Panc1 (cell line): ENCODE measurements at regions not wholly inside any gene's neighbourhood (a gene's known extent, or its start where the extent isn't known, plus 50 kb on each side); places are given as distances from the start of the nearest gene placed in this dataset.

ENCODE experiments used
- ATAC-seq: fragments of 200-7000 bp; cut with Tn5 transposase; 2 replicates; pipeline ENCODE4 v1.9.1; 2020; ENCODE audit warnings: mild to moderate bottlenecking, moderate library complexity
- BruUV-seq: library from RNA; stranded (reverse); fragments of 400-500 nt; replicated peaks from 2 replicates; lab custom pipeline; 2021; lab: Mats Ljungman, UMichigan
- CTCF ChIA-PET: fragments of 300-600 bp; sonication (Branson Sonifier 250); formaldehyde crosslinking; loops from one replicate; lab custom pipeline; 2022; ENCODE audit warnings: antibody characterized with exemption; lab: Charles Lee
- POLR2A ChIA-PET: fragments of 300-600 bp; sonication (Branson Sonifier 250); formaldehyde crosslinking; loops from one replicate; lab custom pipeline; 2022; ENCODE audit warnings: antibody characterized with exemption; lab: Charles Lee
- DNase-seq: peaks from one replicate; pipeline ENCODE4 v3.0.0-alpha.2; 2010; ENCODE audit warnings: low read depth, low spot score
- H3K27ac ChIP-seq: 2 replicates; pipeline ENCODE4 v1.5.1; 2011; ENCODE audit warnings: mild to moderate bottlenecking, low read length, inconsistent platforms
- H3K27me3 ChIP-seq: fragments of 200-500 bp; sonication (Bioruptor generic); 2 replicates; pipeline ENCODE4 v1.6.0; 2014; ENCODE audit warnings: low read length, inconsistent platforms; ENCODE audit not compliant: control insufficient read depth, insufficient read depth
- H3K36me3 ChIP-seq: fragments of 200-500 bp; sonication (Bioruptor generic); 2 replicates; pipeline ENCODE4 v1.5.1; 2014; ENCODE audit warnings: inconsistent platforms, mild to moderate bottlenecking, low read length, moderate library complexity; ENCODE audit not compliant: control insufficient read depth, insufficient read depth
- H3K4me1 ChIP-seq: 2 replicates; pipeline ENCODE4 v1.5.1; 2011; ENCODE audit warnings: inconsistent platforms, mild to moderate bottlenecking, low read length, moderate library complexity; ENCODE audit not compliant: control insufficient read depth, insufficient read depth
- H3K4me3 ChIP-seq, 2 experiments: 2 replicates each; pipeline ENCODE4 v1.5.1; 2011 to 2012; ENCODE audit warnings: low read depth in 2 of 2, low read length in 2 of 2, mild to moderate bottlenecking in 2 of 2, inconsistent platforms in 1 of 2, moderate library complexity in 1 of 2
- H3K9me3 ChIP-seq: fragments of 200-500 bp; sonication (Bioruptor generic); 2 replicates; pipeline ENCODE4 v1.5.1; 2014; ENCODE audit warnings: low read depth, mild to moderate bottlenecking, inconsistent platforms, low read length, moderate library complexity; ENCODE audit not compliant: control insufficient read depth, insufficient read depth
- POLR2AphosphoS5 ChIP-seq: IDR thresholded peaks from 2 replicates; pipeline ENCODE4 v1.6.1; 2012; ENCODE audit warnings: mild to moderate bottlenecking, low read depth, low read length, moderate library complexity
- REST ChIP-seq, 2 experiments: IDR thresholded peaks; 2 replicates each; pipeline ENCODE4 v1.6.1; 2011 to 2012; ENCODE audit warnings: low read depth in 2 of 2, control low read depth in 1 of 2, low read length in 1 of 2, mild to moderate bottlenecking in 1 of 2, moderate library complexity in 1 of 2; ENCODE audit not compliant: insufficient read depth in 1 of 2
- SIN3A ChIP-seq: IDR thresholded peaks from 2 replicates; pipeline ENCODE4 v1.6.1; 2012; ENCODE audit warnings: low read depth, mild to moderate bottlenecking, low read length, moderate library complexity, borderline replicate concordance; ENCODE audit not compliant: insufficient read depth
- TCF7L2 ChIP-seq: IDR thresholded peaks from 2 replicates; pipeline ENCODE4 v1.6.1; 2011; ENCODE audit warnings: mild to moderate bottlenecking, low read depth, low read length, inconsistent platforms
- in situ Hi-C: cut with HindIII; loops from 2 replicates; pipeline ENCODE4 v1.10.0; 2016; ENCODE audit warnings: low sequenced_read_pairs, low pct_unique_long_range_greater_than_20kb
- intact Hi-C: fragments of 100-400 bp; cut with micrococcal nuclease; formaldehyde crosslinking; loops from one replicate; pipeline ENCODE4 v1.10.0; 2022; ENCODE audit not compliant: unreplicated experiment
- TF ChIP-seq, protein P1 (sequence below): fragments of 450-650 bp; IDR thresholded peaks from 2 replicates; pipeline ENCODE4 v1.5.1; 2017; ENCODE audit warnings: mild to moderate bottlenecking

DNA sequence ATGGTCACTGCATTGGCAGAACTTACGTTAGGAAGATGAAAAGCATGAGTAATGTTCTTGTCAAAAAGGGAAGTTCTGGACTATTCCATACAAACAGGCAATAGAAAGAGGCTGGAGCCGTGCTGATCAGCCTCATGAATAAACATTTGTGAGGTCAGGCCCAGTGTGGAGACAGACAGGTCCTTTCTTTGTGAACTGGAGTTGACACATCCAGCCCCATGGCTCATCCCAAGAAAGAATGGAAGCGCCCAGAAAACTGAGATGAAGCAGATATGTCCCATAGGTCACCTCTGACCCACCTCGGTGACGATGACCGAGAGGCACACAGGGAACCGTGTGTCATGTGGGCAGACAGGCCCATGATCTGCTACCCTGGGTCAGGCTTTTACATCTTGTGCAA lies 276.0 kb upstream of the SGK1 start:
- intact Hi-C loops (no loop called here), in situ Hi-C loops (no loop called here)
- BruUV-seq = no TSS peak
- no peak for DNase-seq
- TF ChIP-seq SIN3A = no peak
- TF ChIP-seq, protein P1, sequence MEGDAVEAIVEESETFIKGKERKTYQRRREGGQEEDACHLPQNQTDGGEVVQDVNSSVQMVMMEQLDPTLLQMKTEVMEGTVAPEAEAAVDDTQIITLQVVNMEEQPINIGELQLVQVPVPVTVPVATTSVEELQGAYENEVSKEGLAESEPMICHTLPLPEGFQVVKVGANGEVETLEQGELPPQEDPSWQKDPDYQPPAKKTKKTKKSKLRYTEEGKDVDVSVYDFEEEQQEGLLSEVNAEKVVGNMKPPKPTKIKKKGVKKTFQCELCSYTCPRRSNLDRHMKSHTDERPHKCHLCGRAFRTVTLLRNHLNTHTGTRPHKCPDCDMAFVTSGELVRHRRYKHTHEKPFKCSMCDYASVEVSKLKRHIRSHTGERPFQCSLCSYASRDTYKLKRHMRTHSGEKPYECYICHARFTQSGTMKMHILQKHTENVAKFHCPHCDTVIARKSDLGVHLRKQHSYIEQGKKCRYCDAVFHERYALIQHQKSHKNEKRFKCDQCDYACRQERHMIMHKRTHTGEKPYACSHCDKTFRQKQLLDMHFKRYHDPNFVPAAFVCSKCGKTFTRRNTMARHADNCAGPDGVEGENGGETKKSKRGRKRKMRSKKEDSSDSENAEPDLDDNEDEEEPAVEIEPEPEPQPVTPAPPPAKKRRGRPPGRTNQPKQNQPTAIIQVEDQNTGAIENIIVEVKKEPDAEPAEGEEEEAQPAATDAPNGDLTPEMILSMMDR = no peak
- no peak for TF ChIP-seq POLR2AphosphoS5
- no peak for TF ChIP-seq TCF7L2
- no peak for TF ChIP-seq REST (IDR thresholded peaks at IDR 0.05; ENCODE audit: insufficient read depth in 1 of 2, low read depth in 2 of 2, low read length in 1 of 2)
- H3K9me3 ChIP-seq = no peaks in the 10 kb centered on the region
- no peak overlapping the region for H3K4me3 ChIP-seq
- POLR2A ChIA-PET = no interaction called here
- H3K27ac ChIP-seq = no peak overlapping the region
- no peaks in the 10 kb centered on the region for H3K36me3 ChIP-seq
- CTCF ChIA-PET = no interaction called here
- H3K4me1 ChIP-seq = no peaks in the 10 kb centered on the region
- ATAC-seq = no peak
- no peaks in the 10 kb centered on the region for H3K27me3 ChIP-seq

GRCh38 chr6:134593442-134593841 lies 275.5 kb upstream of the SGK1 start:
- BruUV-seq = no TSS peak
- Histone ChIP-seq H3K4me1 (no peaks in the 10 kb centered on the region), H3K27me3 (no peaks in the 10 kb centered on the region), H3K4me3 (no peak overlapping the region), H3K36me3 (no peaks in the 10 kb centered on the region), H3K27ac (no peak overlapping the region), H3K9me3 (no peaks in the 10 kb centered on the region)
- intact Hi-C loops (no loop called here), in situ Hi-C loops (no loop called here)
- no peak for ATAC-seq
- ChIA-PET POLR2A (no interaction called here), CTCF (no interaction called here)
- no peak for TF ChIP-seq POLR2AphosphoS5
- no peak for TF ChIP-seq SIN3A
- TF ChIP-seq REST (IDR thresholded peaks at IDR 0.05; ENCODE audit: insufficient read depth in 1 of 2, low read depth in 2 of 2, low read length in 1 of 2) = no peak
- TF ChIP-seq, protein P1 = no peak
- TF ChIP-seq TCF7L2 = no peak
- DNase-seq = no peak
